GM23338 (cell line): ENCODE measurements at regions not wholly inside any gene's neighbourhood (a gene's known extent, or its start where the extent isn't known, plus 50 kb on each side); places are given as distances from the start of the nearest gene placed in this dataset.

Experiments
- ATAC-seq: fragments of 200-7000 bp; cut with Tn5 transposase; 3 replicates; pipeline ENCODE4 v1.9.1; 2020
- DNase-seq: peaks from one replicate; pipeline ENCODE4 v3.0.0-alpha.2; 2015; ENCODE audit warnings: low spot score
- H2AFZ ChIP-seq: fragments of 200-600 bp; sonication (generic); 2 replicates; pipeline ENCODE4 v1.8.0; 2016; ENCODE audit warnings: antibody characterized with exemption, mild to moderate bottlenecking, moderate library complexity
- H3F3A ChIP-seq: fragments of 200-600 bp; sonication (generic); replicated peaks from 2 replicates; pipeline ENCODE4 v1.8.0; 2017; ENCODE audit warnings: antibody characterized with exemption, mixed run types, low read depth
- H3K27ac ChIP-seq: fragments of 200-600 bp; sonication (generic); 2 replicates; pipeline ENCODE4 v1.6.1; 2016; ENCODE audit warnings: low read depth
- H3K27me3 ChIP-seq: fragments of 200-600 bp; sonication (generic); 2 replicates; pipeline ENCODE4 v1.8.0; 2016; ENCODE audit warnings: mild to moderate bottlenecking, mixed run types, moderate library complexity; ENCODE audit not compliant: insufficient read depth
- H3K36me3 ChIP-seq: fragments of 200-600 bp; sonication (generic); 2 replicates; pipeline ENCODE4 v1.8.0; 2016; ENCODE audit warnings: mild to moderate bottlenecking; ENCODE audit not compliant: insufficient read depth
- H3K4me1 ChIP-seq: fragments of 200-600 bp; sonication (generic); 2 replicates; pipeline ENCODE4 v1.8.0; 2016; ENCODE audit warnings: mild to moderate bottlenecking, moderate library complexity; ENCODE audit not compliant: insufficient read depth
- H3K4me2 ChIP-seq: fragments of 200-600 bp; sonication (generic); 2 replicates; pipeline ENCODE4 v1.7.1; 2017; ENCODE audit warnings: mixed run types
- H3K4me3 ChIP-seq: fragments of 200-600 bp; sonication (generic); 2 replicates; pipeline ENCODE4 v1.6.1; 2016; ENCODE audit warnings: mixed run types
- H3K79me2 ChIP-seq: fragments of 200-600 bp; sonication (generic); replicated peaks from 2 replicates; pipeline ENCODE4 v1.8.0; 2017; ENCODE audit warnings: mild to moderate bottlenecking; ENCODE audit not compliant: insufficient read depth
- H3K9me2 ChIP-seq: fragments of 200-600 bp; sonication (generic); 2 replicates; pipeline ENCODE4 v1.8.0; 2017; ENCODE audit not compliant: insufficient read depth
- H4K20me1 ChIP-seq: fragments of 200-600 bp; sonication (generic); replicated peaks from 2 replicates; pipeline ENCODE4 v1.8.0; 2017; ENCODE audit warnings: mild to moderate bottlenecking; ENCODE audit not compliant: insufficient read depth
- H3K27ac Mint-ChIP-seq: 2 replicates; pipeline ENCODE4 v1.8.0; 2020; ENCODE audit warnings: inconsistent platforms, mild to moderate bottlenecking, moderate library complexity, mixed read lengths
- H3K27me3 Mint-ChIP-seq: 3 replicates; pipeline ENCODE4 v1.8.0; 2022; ENCODE audit warnings: low read depth, mild to moderate bottlenecking, moderate library complexity, mixed read lengths, inconsistent platforms; ENCODE audit not compliant: insufficient read depth, poor library complexity
- H3K36me3 Mint-ChIP-seq: 3 replicates; pipeline ENCODE4 v1.8.0; 2021; ENCODE audit warnings: low read depth, mild to moderate bottlenecking, inconsistent platforms, moderate library complexity, mixed read lengths
- H3K4me1 Mint-ChIP-seq: 3 replicates; pipeline ENCODE4 v1.8.0; 2020; ENCODE audit warnings: mild to moderate bottlenecking, inconsistent platforms, mixed read lengths
- H3K4me3 Mint-ChIP-seq: 3 replicates; pipeline ENCODE4 v1.8.0; 2021; ENCODE audit warnings: moderate library complexity, mild to moderate bottlenecking, inconsistent platforms, mixed read lengths
- H3K9me3 Mint-ChIP-seq: 3 replicates; pipeline ENCODE4 v1.8.0; 2020; ENCODE audit warnings: moderate library complexity, mild to moderate bottlenecking, inconsistent platforms, mixed read lengths
- NANOG ChIP-seq: IDR thresholded peaks from 2 replicates; pipeline ENCODE4 v1.6.1; 2016; ENCODE audit warnings: antibody characterized with exemption, borderline replicate concordance
- ZNF114 ChIP-seq: fragments of 250-450 bp; sonication (Bioruptor Pico); IDR thresholded peaks from 2 replicates; pipeline ENCODE4 v1.5.0; 2020; ENCODE audit warnings: mild to moderate bottlenecking, moderate library complexity
- ZNF331 ChIP-seq: fragments of 250-450 bp; sonication (Bioruptor Pico); IDR thresholded peaks from 2 replicates; pipeline ENCODE4 v1.5.0; 2020; ENCODE audit warnings: low read depth, mild to moderate bottlenecking, moderate library complexity
- TF ChIP-seq, protein P1 (sequence below): IDR thresholded peaks from 2 replicates; pipeline ENCODE4 v1.6.1; 2016; ENCODE audit warnings: antibody characterized with exemption
- TF ChIP-seq, protein P2 (sequence below): fragments of 250-450 bp; sonication (Bioruptor Pico); IDR thresholded peaks from 2 replicates; pipeline ENCODE4 v1.5.0; 2020; ENCODE audit warnings: mild to moderate bottlenecking, moderate library complexity

GRCh38 chrX:128622296-128622695 is 570.1 kb upstream of the ACTRT1 start:
- H3K9me3 Mint-ChIP-seq: peaks cover 2% of the 10 kb centered on the region; the same call in 1 of the 3 replicates

More at GRCh38 chrX:128622296-128622695, 570.1 kb upstream of the ACTRT1 start:
- ATAC-seq (no peak), DNase-seq (no peak)
- Mint-ChIP-seq H3K4me3 (no peak overlapping the region), H3K27ac (no peak overlapping the region), H3K4me1 (peaks cover 2% of the 10 kb centered on the region; the same call in 1 of the 3 replicates), H3K27me3 (no peaks in the 10 kb centered on the region), H3K36me3 (no peaks in the 10 kb centered on the region)
- Histone ChIP-seq H3K4me2 (no peak overlapping the region), H3F3A (no peaks in the 10 kb centered on the region), H2AFZ (no peak overlapping the region), H4K20me1 (no peaks in the 10 kb centered on the region), H3K79me2 (no peaks in the 10 kb centered on the region), H3K27ac (no peak overlapping the region), H3K36me3 (no peaks in the 10 kb centered on the region), H3K4me1 (no peaks in the 10 kb centered on the region), H3K9me2 (no peaks in the 10 kb centered on the region), H3K4me3 (no peak overlapping the region), H3K27me3 (no peaks in the 10 kb centered on the region)
- TF ChIP-seq NANOG: no peak
- no peak for TF ChIP-seq ZNF114 (CRISPR knock-in tag)
- TF ChIP-seq, protein P1, sequence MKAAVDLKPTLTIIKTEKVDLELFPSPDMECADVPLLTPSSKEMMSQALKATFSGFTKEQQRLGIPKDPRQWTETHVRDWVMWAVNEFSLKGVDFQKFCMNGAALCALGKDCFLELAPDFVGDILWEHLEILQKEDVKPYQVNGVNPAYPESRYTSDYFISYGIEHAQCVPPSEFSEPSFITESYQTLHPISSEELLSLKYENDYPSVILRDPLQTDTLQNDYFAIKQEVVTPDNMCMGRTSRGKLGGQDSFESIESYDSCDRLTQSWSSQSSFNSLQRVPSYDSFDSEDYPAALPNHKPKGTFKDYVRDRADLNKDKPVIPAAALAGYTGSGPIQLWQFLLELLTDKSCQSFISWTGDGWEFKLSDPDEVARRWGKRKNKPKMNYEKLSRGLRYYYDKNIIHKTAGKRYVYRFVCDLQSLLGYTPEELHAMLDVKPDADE: no peak
- TF ChIP-seq, protein P2, sequence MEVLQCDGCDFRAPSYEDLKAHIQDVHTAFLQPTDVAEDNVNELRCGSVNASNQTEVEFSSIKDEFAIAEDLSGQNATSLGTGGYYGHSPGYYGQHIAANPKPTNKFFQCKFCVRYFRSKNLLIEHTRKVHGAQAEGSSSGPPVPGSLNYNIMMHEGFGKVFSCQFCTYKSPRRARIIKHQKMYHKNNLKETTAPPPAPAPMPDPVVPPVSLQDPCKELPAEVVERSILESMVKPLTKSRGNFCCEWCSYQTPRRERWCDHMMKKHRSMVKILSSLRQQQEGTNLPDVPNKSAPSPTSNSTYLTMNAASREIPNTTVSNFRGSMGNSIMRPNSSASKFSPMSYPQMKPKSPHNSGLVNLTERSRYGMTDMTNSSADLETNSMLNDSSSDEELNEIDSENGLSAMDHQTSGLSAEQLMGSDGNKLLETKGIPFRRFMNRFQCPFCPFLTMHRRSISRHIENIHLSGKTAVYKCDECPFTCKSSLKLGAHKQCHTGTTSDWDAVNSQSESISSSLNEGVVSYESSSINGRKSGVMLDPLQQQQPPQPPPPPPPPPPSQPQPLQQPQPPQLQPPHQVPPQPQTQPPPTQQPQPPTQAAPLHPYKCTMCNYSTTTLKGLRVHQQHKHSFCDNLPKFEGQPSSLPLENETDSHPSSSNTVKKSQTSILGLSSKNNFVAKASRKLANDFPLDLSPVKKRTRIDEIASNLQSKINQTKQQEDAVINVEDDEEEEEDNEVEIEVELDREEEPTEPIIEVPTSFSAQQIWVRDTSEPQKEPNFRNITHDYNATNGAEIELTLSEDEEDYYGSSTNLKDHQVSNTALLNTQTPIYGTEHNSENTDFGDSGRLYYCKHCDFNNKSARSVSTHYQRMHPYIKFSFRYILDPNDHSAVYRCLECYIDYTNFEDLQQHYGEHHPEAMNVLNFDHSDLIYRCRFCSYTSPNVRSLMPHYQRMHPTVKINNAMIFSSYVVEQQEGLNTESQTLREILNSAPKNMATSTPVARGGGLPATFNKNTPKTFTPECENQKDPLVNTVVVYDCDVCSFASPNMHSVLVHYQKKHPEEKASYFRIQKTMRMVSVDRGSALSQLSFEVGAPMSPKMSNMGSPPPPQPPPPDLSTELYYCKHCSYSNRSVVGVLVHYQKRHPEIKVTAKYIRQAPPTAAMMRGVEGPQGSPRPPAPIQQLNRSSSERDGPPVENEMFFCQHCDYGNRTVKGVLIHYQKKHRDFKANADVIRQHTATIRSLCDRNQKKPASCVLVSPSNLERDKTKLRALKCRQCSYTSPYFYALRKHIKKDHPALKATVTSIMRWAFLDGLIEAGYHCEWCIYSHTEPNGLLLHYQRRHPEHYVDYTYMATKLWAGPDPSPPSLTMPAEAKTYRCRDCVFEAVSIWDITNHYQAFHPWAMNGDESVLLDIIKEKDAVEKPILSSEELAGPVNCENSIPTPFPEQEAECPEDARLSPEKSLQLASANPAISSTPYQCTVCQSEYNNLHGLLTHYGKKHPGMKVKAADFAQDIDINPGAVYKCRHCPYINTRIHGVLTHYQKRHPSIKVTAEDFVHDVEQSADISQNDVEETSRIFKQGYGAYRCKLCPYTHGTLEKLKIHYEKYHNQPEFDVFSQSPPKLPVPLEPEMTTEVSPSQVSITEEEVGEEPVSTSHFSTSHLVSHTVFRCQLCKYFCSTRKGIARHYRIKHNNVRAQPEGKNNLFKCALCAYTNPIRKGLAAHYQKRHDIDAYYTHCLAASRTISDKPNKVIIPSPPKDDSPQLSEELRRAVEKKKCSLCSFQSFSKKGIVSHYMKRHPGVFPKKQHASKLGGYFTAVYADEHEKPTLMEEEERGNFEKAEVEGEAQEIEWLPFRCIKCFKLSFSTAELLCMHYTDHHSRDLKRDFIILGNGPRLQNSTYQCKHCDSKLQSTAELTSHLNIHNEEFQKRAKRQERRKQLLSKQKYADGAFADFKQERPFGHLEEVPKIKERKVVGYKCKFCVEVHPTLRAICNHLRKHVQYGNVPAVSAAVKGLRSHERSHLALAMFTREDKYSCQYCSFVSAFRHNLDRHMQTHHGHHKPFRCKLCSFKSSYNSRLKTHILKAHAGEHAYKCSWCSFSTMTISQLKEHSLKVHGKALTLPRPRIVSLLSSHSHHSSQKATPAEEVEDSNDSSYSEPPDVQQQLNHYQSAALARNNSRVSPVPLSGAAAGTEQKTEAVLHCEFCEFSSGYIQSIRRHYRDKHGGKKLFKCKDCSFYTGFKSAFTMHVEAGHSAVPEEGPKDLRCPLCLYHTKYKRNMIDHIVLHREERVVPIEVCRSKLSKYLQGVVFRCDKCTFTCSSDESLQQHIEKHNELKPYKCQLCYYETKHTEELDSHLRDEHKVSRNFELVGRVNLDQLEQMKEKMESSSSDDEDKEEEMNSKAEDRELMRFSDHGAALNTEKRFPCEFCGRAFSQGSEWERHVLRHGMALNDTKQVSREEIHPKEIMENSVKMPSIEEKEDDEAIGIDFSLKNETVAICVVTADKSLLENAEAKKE: no peak
- no peak for TF ChIP-seq ZNF331 (CRISPR knock-in tag)
